HG03045 (cell line): ENCODE measurements at regions not wholly inside any gene's neighbourhood (a gene's known extent, or its start where the extent isn't known, plus 50 kb on each side); places are given as distances from the start of the nearest gene placed in this dataset.

Experiments used
- ATAC-seq: cut with Tn5 transposase; IDR thresholded peaks from one replicate; pipeline ENCODE4 v1.9.1; 2021; ENCODE audit warnings: mild to moderate bottlenecking, moderate library complexity; ENCODE audit not compliant: unreplicated experiment

DNA sequence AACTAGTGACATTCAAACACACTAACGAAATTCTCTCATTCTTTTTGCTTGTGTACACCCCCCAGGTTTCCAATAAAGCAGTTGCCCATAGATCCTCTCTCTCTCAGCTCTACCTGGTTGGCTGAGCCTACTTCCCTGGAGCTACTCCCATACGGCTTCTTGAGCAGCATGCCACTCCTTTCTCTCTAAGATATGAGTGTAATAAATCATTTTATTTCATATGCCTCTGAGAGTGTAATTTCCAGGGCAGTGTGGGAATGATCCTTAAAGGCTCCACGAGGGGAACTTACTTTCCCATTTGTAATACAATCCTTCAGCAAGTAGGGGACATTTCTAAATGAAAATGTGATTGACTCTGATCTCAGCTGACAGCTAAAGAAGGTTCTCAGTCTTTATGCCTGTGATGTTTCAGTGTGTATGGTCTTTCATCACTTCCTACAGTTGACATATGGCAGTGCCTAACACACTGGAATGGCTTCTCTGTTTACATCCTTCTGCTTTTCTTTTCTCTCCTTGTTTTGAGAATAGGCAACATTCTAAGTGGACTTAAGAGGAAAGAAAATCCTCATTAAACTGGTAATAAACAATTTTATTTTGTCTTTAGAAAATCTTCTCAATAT lies 1194.3 kb upstream of the CDH8 start:
- no peak for ATAC-seq

- ATAC-seq = no peak
Measured at GRCh38 chr16:63228259-63228658, 1192.0 kb upstream of the CDH8 start.

DNA sequence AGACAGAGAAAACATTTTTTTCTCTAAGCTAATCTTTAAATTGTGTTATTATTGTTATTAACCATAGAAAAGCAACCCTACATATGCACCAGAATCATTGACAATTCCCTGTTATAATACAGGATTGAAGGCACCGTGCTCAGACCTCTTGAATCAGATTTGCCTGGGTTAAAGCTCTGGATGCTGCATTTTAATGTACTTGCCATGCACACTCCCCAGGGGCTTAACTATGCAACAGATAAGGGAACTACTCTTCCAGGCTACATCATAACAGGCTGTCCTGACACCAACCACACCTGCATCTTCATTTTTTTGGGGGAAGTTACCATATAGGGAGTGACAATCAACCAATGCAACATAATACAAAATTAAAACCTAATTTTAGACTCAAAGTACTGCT lies 1187.6 kb upstream of the CDH8 start:
- no peak for ATAC-seq

DNA sequence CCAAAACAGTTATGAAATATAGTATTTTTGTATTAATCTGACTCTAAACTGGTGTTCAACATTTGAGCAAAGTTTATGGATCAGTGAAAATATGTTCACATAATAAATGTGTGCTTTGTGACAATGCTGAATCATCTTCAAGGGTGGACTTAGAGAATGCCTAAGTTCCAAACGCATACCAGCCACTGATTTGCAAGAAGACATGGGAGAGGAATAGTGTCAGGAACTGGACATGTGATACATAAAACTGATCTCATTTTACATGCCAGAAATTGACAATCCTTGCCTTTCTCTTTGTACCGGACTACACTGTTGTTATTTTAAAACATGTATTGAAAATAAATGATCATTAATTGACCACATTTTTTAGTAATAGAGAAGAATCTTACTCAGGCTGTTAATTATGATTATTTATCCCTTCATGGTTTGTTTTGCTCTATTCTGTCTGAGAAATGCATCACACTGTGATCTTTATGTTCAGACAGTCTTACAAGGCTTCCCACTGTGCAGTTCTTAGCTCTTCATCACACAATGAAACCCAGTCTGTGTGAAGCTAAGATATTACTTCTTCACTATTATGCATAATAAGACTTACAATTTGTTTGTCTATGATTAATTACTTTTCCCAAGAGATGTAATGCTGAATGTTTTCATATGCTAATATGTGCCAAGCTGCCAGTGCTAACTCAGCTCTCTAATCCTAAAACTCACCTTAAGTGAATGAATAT lies 1180.6 kb upstream of the CDH8 start:
- no peak for ATAC-seq

DNA sequence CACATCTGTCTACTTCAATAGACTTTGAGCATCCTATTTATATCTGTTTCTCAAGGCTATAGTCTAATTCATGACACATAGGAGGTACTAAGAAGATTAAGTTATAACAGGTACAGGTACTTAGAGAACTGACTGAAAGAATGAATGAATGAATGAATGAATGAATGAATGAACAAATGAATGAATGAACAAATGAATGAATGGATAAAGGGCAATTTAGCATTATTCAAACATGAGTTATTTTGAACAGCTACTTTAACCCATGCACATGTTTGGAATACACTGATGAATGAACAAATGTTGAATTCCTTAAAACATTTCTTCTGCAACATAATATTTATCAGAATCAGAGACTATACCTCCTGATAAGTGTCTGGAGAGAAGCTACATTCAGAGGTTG lies 1165.6 kb upstream of the CDH8 start:
- ATAC-seq = no peak

DNA sequence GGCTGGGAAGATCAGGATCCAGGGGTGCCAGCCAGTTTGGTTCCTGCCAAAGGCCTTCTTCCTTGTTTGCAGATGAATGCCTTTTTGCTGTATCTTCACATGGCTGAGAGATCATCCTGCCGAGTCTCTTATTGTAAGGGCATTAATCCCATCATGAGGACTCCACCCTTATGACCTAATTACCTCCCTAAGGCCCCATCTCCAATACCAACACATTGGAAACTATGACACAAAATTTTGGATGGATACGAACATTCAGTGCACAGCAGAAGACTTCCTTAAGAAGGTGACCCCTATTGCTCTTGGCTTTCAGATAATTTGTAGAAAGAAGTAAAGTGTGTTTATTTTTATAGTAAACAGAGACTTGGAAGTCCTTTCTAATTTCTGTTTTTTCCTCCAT lies 1164.7 kb upstream of the CDH8 start:
- no peak for ATAC-seq

DNA sequence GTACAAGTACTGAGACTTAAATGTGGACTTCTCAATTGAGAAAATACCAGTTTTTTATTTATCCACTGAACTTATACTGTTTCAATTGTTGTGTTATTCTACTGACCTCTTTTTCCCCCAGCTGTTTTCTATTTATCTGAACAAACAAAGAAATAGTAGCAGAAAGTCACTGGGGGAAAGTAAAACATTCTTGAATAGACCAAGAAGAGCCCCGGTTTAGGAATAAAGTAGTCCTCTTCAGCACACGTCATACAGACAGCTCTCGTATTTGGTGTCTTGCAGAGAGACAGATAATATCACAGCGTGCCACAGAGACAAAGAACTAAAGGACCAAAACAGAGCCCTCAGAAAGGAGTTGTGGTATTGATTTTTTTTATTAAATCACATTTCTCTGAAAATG lies 1159.1 kb upstream of the CDH8 start:
- no peak for ATAC-seq

GRCh38 chr16:63192980-63193379 lies 1156.7 kb upstream of the CDH8 start:
- ATAC-seq = no peak

DNA sequence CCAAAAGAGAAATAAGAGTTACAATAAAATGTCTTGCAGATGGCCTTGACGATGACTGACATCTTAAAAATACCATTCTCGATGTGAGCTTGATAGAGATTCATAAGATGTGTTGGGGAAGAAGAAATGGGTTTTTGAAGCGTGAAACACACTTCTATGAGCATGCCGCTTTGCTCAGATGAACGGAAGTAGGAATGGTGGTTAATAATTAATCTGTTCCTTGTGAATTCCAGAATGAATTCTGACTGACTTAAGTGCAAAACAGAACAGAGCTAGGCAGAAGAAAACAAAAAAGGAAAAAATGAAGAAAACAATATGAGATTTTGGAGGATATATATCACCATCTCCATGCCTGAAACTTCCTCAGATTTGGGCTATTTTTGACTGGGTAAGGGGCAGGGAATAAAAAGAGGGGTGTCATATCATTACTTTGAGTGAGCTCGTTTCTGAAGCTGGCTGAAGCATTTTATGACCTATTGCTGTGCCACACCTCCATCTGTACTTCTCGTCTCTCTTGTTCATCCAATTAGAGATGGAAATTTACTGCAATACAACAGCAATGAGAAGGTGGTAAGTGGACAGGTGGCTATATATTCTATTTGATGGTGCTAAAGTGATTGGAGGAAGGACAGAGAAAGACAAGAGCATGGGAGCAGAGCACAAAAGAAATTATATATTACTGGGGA lies 1152.0 kb upstream of the CDH8 start:
- ATAC-seq = no peak

GRCh38 chr16:63187638-63188037 lies 1151.4 kb upstream of the CDH8 start:
- no peak for ATAC-seq

- no peak for ATAC-seq
Measured at GRCh38 chr16:63185235-63185780, 1149.1 kb upstream of the CDH8 start.

- no peak for ATAC-seq
Measured at GRCh38 chr16:63183743-63184142, 1147.5 kb upstream of the CDH8 start.

GRCh38 chr16:63175313-63175712 lies 1139.1 kb upstream of the CDH8 start:
- no peak for ATAC-seq

DNA sequence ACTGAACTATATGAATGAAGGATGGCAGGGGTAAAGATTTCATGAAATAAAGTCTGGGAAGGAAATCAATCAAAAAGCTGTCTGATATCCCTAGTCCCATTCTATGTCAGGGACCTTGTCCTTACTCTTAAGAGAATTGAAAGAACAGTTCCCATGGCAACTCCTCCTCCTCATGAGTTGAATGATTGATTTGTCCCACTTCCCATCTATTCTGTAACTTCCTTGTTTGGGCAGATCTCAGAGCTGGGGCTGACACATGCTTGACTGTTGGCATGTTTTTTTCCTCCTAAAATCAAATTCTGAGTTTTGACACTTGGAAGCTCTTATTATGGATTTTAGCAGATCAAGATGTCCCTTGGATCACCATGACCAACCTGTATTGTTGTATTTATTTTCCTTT lies 1138.6 kb upstream of the CDH8 start:
- ATAC-seq = no peak

DNA sequence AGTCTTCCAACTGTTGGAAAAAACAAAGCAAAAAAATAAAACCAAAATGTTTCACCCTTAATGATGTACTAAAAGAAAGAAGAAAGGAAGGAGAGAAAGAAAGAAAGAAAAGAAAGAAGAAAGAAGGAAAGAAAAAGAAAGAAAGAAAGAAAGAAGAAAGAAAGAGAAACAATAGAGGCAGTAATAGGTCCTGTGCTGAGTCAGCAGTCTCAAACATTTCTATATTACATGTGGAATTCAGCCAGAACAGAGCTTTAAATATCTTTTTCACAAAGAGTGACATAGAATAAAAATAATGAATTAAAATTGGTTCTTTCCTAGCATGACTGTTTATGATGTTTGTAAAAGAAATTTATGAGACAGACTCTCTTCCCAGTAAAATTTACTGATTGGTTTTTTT lies 1135.3 kb upstream of the CDH8 start:
- ATAC-seq = no peak

DNA sequence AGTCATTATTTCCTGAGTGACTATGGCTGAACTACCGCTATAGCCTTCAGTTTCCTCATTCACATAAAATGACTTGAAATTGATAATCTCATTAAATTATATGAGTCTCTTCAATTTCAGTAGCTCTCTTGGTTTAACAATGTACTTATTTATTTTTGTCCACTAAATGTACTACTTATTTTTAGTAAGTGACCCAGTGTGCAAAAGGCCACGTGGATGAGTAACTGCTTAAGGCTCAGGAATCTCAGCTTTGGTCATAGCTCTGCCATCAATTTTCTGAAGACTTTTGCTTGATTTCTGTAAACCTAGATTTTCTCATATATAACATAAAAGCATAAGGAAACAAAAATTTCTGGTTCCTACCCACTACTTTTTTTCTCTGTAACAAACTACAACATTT lies 1132.9 kb upstream of the CDH8 start:
- ATAC-seq = no peak

GRCh38 chr16:63157818-63158217 lies 1121.6 kb upstream of the CDH8 start:
- no peak for ATAC-seq

GRCh38 chr16:63146251-63146650 lies 1110.0 kb upstream of the CDH8 start:
- no peak for ATAC-seq

DNA sequence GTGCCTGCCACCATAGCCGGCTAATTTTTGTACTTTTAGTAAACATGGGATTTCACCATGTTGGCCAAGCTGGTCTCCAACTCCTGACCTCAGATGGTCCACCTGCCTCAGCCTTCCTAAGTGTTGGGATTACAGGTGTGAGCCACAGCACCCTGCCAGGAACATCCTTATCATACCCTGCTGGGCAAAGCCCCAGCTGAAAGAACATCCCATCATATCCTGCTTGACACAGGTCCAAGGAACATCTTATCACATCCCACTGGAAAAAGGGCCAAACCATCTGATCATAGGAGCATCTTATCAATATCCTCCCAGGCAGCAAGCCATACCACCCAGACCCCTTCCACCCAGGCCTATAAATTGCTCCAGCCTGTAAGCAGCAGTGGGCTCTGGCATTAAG lies 1109.2 kb upstream of the CDH8 start:
- ATAC-seq = no peak

DNA sequence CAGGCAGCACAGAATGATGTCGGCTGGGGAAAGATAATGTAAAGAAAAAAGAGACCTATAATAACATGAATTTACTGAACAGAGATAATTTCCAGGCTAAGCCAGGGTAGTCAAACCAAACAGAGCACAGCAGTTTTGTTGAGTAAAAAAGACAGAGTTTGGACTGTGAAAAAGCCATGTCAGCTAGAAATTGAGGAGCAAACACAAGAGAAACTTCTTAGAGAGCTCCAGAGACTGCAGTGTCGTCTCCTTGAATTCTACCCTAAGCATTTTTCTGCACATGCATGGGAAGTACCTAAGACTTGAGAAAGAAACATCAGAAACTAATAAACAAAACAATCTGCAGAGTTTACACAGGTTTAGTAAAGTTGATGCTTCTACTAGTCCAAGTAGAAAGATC lies 1098.8 kb upstream of the CDH8 start:
- no peak for ATAC-seq

GRCh38 chr16:63131503-63131902 lies 1095.3 kb upstream of the CDH8 start:
- ATAC-seq = no peak

DNA sequence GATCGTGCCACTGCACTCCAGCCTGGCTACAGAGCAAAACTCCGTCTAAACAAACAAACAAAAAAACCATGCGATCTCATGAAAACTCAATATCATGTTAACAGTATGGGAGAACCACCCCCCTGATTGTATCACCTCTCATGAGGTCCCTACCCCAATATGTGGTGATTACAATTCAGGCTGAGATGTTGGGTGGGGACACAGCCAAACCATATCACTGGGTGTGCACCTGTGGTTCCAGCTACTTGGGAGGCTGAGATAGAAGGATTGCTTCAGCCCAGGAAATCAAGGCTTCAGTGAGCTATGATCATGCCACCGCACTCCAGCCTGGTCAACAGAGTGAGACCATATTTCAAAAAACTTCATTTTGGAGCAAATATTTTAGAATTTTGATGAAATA lies 1094.7 kb upstream of the CDH8 start:
- ATAC-seq = no peak
